ENCODE measurements at regions not wholly inside any gene's neighbourhood (a gene's known extent, or its start where the extent isn't known, plus 50 kb on each side); places are given as distances from the start of the nearest gene placed in this dataset.

- peaks cover 5% of the 10 kb centered on the region for H3K27me3 ChIP-seq (ENCODE audit: insufficient read depth, insufficient read length)
- H3K9me3 ChIP-seq (ENCODE audit: insufficient read depth, low read length), result peaks cover 9% of the 10 kb centered on the region; the same call in 1 of the 2 replicates
- no peak overlapping the region for H3K4me3 ChIP-seq (ENCODE audit: insufficient read length, low read depth)
- no peak for TF ChIP-seq SUZ12 (IDR thresholded peaks at IDR 0.05; ENCODE audit: extremely low read depth, insufficient read depth, insufficient read length)
- no peak for TF ChIP-seq YY1 (IDR thresholded peaks at IDR 0.05; ENCODE audit: insufficient read depth, insufficient read length)
- no peak for TF ChIP-seq ZNF274 (IDR thresholded peaks at IDR 0.05; ENCODE audit: low read depth, low read length)
- peaks cover 24% of the 10 kb centered on the region for H3K4me1 ChIP-seq (ENCODE audit: insufficient read depth, insufficient read length)
- H3K36me3 ChIP-seq (ENCODE audit: insufficient read depth, insufficient read length, low read length), result no peaks in the 10 kb centered on the region
- DNase-seq (ENCODE audit: low read depth, low spot score), result no peak
- no peak overlapping the region for H3K9ac ChIP-seq (ENCODE audit: insufficient read length, low read depth)
Measured at GRCh38 chr20:63064310-63064709, 57.5 kb upstream of the BHLHE23 start.

- Histone ChIP-seq H3K9ac (ENCODE audit: insufficient read length, low read depth) (no peak overlapping the region), H3K4me1 (ENCODE audit: insufficient read depth, insufficient read length) (peaks cover 26% of the 10 kb centered on the region), H3K36me3 (ENCODE audit: insufficient read depth, insufficient read length, low read length) (no peaks in the 10 kb centered on the region), H3K27me3 (ENCODE audit: insufficient read depth, insufficient read length) (peaks cover 14% of the 10 kb centered on the region), H3K9me3 (ENCODE audit: insufficient read depth, low read length) (peaks cover 9% of the 10 kb centered on the region; the same call in 1 of the 2 replicates), H3K4me3 (ENCODE audit: insufficient read length, low read depth) (no peak overlapping the region)
- DNase-seq (ENCODE audit: low read depth, low spot score), result no peak
- no peak for TF ChIP-seq SUZ12 (IDR thresholded peaks at IDR 0.05; ENCODE audit: extremely low read depth, insufficient read depth, insufficient read length)
- no peak for TF ChIP-seq ZNF274 (IDR thresholded peaks at IDR 0.05; ENCODE audit: low read depth, low read length)
- no peak for TF ChIP-seq YY1 (IDR thresholded peaks at IDR 0.05; ENCODE audit: insufficient read depth, insufficient read length)
Measured at GRCh38 chr20:63062188-63063140, 55.7 kb upstream of the BHLHE23 start.

GRCh38 chr20:63061771-63062100 is 55.0 kb upstream of the BHLHE23 start:
- no peak overlapping the region for H3K9ac ChIP-seq (ENCODE audit: insufficient read length, low read depth)
- peaks cover 22% of the 10 kb centered on the region for H3K27me3 ChIP-seq (ENCODE audit: insufficient read depth, insufficient read length)
- H3K36me3 ChIP-seq (ENCODE audit: insufficient read depth, insufficient read length, low read length), result no peaks in the 10 kb centered on the region
- H3K4me1 ChIP-seq (ENCODE audit: insufficient read depth, insufficient read length), result peaks cover 26% of the 10 kb centered on the region
- no peak for DNase-seq (ENCODE audit: low read depth, low spot score)
- H3K9me3 ChIP-seq (ENCODE audit: insufficient read depth, low read length), result peaks cover 9% of the 10 kb centered on the region; the same call in 1 of the 2 replicates
- TF ChIP-seq ZNF274 (IDR thresholded peaks at IDR 0.05; ENCODE audit: low read depth, low read length) (no peak), SUZ12 (IDR thresholded peaks at IDR 0.05; ENCODE audit: extremely low read depth, insufficient read depth, insufficient read length) (no peak), YY1 (IDR thresholded peaks at IDR 0.05; ENCODE audit: insufficient read depth, insufficient read length) (no peak)
- no peak overlapping the region for H3K4me3 ChIP-seq (ENCODE audit: insufficient read length, low read depth)

GRCh38 chr20:63061051-63061770 is 54.4 kb upstream of the BHLHE23 start:
- H3K4me1 ChIP-seq (ENCODE audit: insufficient read depth, insufficient read length), result peaks cover 30% of the 10 kb centered on the region
- no peak for DNase-seq (ENCODE audit: low read depth, low spot score)
- H3K36me3 ChIP-seq (ENCODE audit: insufficient read depth, insufficient read length, low read length), result no peaks in the 10 kb centered on the region
- H3K9me3 ChIP-seq (ENCODE audit: insufficient read depth, low read length), result peaks cover 9% of the 10 kb centered on the region; the same call in 1 of the 2 replicates
- peaks cover 25% of the 10 kb centered on the region for H3K27me3 ChIP-seq (ENCODE audit: insufficient read depth, insufficient read length)
- no peak overlapping the region for H3K4me3 ChIP-seq (ENCODE audit: insufficient read length, low read depth)
- H3K9ac ChIP-seq (ENCODE audit: insufficient read length, low read depth), result no peak overlapping the region
- TF ChIP-seq SUZ12 (IDR thresholded peaks at IDR 0.05; ENCODE audit: extremely low read depth, insufficient read depth, insufficient read length), result no peak
- TF ChIP-seq YY1 (IDR thresholded peaks at IDR 0.05; ENCODE audit: insufficient read depth, insufficient read length), result no peak
- no peak for TF ChIP-seq ZNF274 (IDR thresholded peaks at IDR 0.05; ENCODE audit: low read depth, low read length)

GRCh38 chr20:63060057-63060991 is 53.6 kb upstream of the BHLHE23 start:
- peaks cover 9% of the 10 kb centered on the region; the same call in 1 of the 2 replicates for H3K9me3 ChIP-seq (ENCODE audit: insufficient read depth, low read length)
- TF ChIP-seq ZNF274 (IDR thresholded peaks at IDR 0.05; ENCODE audit: low read depth, low read length) (no peak), YY1 (IDR thresholded peaks at IDR 0.05; ENCODE audit: insufficient read depth, insufficient read length) (no peak), SUZ12 (IDR thresholded peaks at IDR 0.05; ENCODE audit: extremely low read depth, insufficient read depth, insufficient read length) (no peak)
- peaks cover 28% of the 10 kb centered on the region for H3K27me3 ChIP-seq (ENCODE audit: insufficient read depth, insufficient read length)
- H3K9ac ChIP-seq (ENCODE audit: insufficient read length, low read depth), result no peak overlapping the region
- H3K36me3 ChIP-seq (ENCODE audit: insufficient read depth, insufficient read length, low read length), result no peaks in the 10 kb centered on the region
- H3K4me3 ChIP-seq (ENCODE audit: insufficient read length, low read depth), result no peak overlapping the region
- H3K4me1 ChIP-seq (ENCODE audit: insufficient read depth, insufficient read length), result peaks cover 35% of the 10 kb centered on the region
- DNase-seq (ENCODE audit: low read depth, low spot score), result no peak

GRCh38 chr20:63059684-63060056 is 52.9 kb upstream of the BHLHE23 start:
- no peak for DNase-seq (ENCODE audit: low read depth, low spot score)
- Histone ChIP-seq H3K27me3 (ENCODE audit: insufficient read depth, insufficient read length) (peaks cover 29% of the 10 kb centered on the region), H3K9me3 (ENCODE audit: insufficient read depth, low read length) (peaks cover 9% of the 10 kb centered on the region; the same call in 1 of the 2 replicates), H3K36me3 (ENCODE audit: insufficient read depth, insufficient read length, low read length) (no peaks in the 10 kb centered on the region), H3K9ac (ENCODE audit: insufficient read length, low read depth) (no peak overlapping the region), H3K4me1 (ENCODE audit: insufficient read depth, insufficient read length) (peaks cover 28% of the 10 kb centered on the region), H3K4me3 (ENCODE audit: insufficient read length, low read depth) (no peak overlapping the region)
- TF ChIP-seq SUZ12 (IDR thresholded peaks at IDR 0.05; ENCODE audit: extremely low read depth, insufficient read depth, insufficient read length) (no peak), YY1 (IDR thresholded peaks at IDR 0.05; ENCODE audit: insufficient read depth, insufficient read length) (no peak), ZNF274 (IDR thresholded peaks at IDR 0.05; ENCODE audit: low read depth, low read length) (no peak)

Data from NT2/D1 (cell line).